ENCODE measurements at regions not wholly inside any gene's neighbourhood (a gene's known extent, or its start where the extent isn't known, plus 50 kb on each side); places are given as distances from the start of the nearest gene placed in this dataset.

DNA sequence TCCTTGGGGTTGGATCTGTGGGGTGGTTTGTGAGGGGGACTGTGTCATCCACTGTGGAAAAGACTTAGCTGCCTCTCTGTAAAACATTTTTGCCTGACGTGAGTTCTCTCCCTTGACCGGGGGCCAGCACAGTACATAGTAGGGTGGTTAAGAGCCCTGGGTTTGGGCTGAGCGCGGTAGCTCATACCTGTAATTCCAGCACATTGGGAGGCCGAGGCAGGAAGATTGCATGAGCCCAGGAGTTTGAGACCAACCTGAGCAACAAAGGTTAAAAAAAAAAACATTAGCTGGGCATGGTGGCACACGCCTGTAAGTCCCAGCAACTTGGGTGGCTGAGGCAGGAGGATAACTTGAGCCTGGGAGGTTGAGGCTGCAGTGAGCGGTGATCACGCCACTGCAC, 74.7 kb upstream of the WNT7B start:
- TF ChIP-seq, protein P1, sequence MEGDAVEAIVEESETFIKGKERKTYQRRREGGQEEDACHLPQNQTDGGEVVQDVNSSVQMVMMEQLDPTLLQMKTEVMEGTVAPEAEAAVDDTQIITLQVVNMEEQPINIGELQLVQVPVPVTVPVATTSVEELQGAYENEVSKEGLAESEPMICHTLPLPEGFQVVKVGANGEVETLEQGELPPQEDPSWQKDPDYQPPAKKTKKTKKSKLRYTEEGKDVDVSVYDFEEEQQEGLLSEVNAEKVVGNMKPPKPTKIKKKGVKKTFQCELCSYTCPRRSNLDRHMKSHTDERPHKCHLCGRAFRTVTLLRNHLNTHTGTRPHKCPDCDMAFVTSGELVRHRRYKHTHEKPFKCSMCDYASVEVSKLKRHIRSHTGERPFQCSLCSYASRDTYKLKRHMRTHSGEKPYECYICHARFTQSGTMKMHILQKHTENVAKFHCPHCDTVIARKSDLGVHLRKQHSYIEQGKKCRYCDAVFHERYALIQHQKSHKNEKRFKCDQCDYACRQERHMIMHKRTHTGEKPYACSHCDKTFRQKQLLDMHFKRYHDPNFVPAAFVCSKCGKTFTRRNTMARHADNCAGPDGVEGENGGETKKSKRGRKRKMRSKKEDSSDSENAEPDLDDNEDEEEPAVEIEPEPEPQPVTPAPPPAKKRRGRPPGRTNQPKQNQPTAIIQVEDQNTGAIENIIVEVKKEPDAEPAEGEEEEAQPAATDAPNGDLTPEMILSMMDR (conservative IDR thresholded peaks at IDR 0.05; ENCODE audit: low read length): no peak
- no peak for TF ChIP-seq EZH2phosphoT487 (IDR thresholded peaks at IDR 0.05; ENCODE audit: borderline replicate concordance, low read depth, low read length)

All from OCI-LY7 (cell line).